ENCODE measurements at regions not wholly inside any gene's neighbourhood (a gene's known extent, or its start where the extent isn't known, plus 50 kb on each side); places are given as distances from the start of the nearest gene placed in this dataset.

- TF ChIP-seq EZH2phosphoT487 (IDR thresholded peaks at IDR 0.05; ENCODE audit: low read depth) (no peak), CTCF (IDR thresholded peaks at IDR 0.05; ENCODE audit: low read depth, low read length) (no peak)
Observed at GRCh38 chr6:135581211-135581610, 83.7 kb upstream of the AHI1 start.
